GM18873 (cell line): ENCODE measurements at regions not wholly inside any gene's neighbourhood (a gene's known extent, or its start where the extent isn't known, plus 50 kb on each side); places are given as distances from the start of the nearest gene placed in this dataset.

Experiments
- ATAC-seq: cut with Tn5 transposase; IDR thresholded peaks from one replicate; pipeline ENCODE4 v1.9.1; 2021; ENCODE audit warnings: mild to moderate bottlenecking, moderate library complexity, moderate number of reproducible peaks; ENCODE audit not compliant: unreplicated experiment, low FRiP score

GRCh38 chr4:115332078-115332477, 218.7 kb upstream of the NDST4 start:
- ATAC-seq: no peak

- ATAC-seq: no peak
Measured at GRCh38 chr4:115331241-115331640, 217.8 kb upstream of the NDST4 start.

GRCh38 chr4:115325836-115326235, 212.4 kb upstream of the NDST4 start:
- no peak for ATAC-seq

GRCh38 chr4:115323106-115323707, 209.8 kb upstream of the NDST4 start:
- no peak for ATAC-seq

- ATAC-seq: no peak
Measured at GRCh38 chr4:115315182-115315581, 201.8 kb upstream of the NDST4 start.

GRCh38 chr4:115310641-115311040, 197.2 kb upstream of the NDST4 start:
- ATAC-seq: no peak

GRCh38 chr4:115294717-115295116, 181.3 kb upstream of the NDST4 start:
- no peak for ATAC-seq

DNA sequence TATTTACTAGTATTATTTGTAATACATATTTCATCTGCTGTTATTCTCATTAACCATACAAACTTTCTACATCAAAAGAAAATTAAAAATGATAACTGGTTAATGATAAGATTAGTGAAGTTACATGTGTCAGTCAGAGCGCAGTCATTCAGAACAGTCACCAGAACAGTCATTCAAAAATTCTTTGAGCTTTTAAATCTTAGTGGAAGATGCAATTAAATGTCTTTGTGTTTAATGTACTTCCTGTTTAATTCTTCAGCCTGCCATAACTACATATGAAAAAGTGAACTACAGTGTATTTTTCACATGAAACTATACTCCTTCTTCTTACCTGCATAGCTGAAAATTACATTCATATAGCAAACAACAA, 179.7 kb upstream of the NDST4 start:
- ATAC-seq: no peak

DNA sequence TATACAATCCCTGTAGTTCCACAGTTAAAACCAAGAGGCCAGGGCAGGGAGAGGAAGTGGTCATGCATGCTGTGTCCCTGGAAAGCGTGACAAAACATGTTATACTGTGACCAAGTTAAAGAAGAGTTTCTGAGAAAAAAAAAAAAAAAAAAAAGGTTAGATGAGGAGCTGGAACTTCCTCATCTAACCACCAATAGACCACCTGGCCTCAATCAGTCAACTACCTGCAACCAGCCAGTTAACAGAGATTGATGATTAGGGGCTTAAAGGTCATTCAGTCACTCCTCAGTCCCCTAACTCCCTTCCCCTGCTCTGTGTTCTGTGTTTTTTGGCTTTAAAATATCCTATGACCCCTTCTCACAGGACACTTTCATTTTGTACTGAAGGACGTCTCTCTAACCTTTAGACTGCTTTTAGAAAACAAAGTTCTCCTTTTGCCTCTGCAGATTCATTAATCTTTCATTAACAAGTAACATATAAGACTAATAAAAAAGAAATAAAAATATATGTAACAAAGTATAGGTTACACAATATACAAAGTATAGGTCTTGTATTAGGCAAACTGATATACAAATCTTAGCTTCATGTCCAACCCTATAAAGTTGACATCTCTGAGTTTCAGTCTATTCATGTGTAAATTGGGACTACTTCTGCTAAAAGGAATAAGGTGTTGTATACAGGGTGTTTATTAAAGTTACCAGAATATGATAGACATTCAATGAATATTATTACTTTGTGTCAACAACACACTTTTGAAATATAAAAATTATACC, 179.1 kb upstream of the NDST4 start:
- no peak for ATAC-seq

- ATAC-seq: no peak
Measured at GRCh38 chr4:115287426-115287825, 174.0 kb upstream of the NDST4 start.

DNA sequence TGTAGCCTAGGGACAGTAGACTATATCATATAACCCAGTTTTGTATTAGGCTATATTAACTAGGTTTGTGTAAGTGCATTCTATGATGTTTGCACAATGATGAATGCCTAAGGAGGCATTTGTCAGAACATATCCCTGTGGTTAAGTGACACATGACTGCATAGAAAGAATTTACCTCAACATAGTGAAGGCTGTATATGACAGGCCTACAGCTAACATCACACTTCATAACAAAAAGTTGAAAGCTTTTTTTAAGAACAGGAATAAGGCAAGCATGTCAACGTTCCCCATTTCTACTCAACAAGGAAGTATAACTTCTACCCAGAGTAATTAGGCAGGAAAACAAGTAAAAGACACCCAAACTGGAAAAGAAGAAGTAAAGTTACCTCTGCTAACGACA, 165.9 kb upstream of the NDST4 start:
- ATAC-seq: no peak

- ATAC-seq: no peak
Measured at GRCh38 chr4:115278830-115279229, 165.4 kb upstream of the NDST4 start.

DNA sequence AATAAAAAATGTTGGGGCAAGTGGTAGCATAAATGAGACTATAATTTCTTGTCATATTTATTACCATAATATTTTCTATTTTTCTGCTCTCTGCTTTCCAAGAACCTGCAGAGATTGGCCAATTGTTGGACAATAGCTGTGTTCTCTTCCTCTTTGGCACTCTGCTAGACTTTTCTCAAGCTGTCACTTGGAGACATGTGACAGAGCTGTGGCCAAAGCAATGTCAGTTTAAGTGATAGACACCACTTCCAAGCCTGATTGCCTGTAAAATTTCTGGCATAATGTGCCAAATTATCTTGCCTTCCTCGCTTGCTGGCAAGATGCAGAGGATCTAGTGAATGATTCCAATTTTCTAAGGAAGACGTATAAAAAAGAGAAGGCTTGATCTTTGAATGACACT, 162.2 kb upstream of the NDST4 start:
- ATAC-seq: no peak

- ATAC-seq: peak; percentile 59
Measured at GRCh38 chr4:115274545-115274944, 161.1 kb upstream of the NDST4 start.

GRCh38 chr4:115272594-115272993, 159.2 kb upstream of the NDST4 start:
- no peak for ATAC-seq

GRCh38 chr4:115272185-115272584, 158.8 kb upstream of the NDST4 start:
- ATAC-seq: no peak

GRCh38 chr4:115260195-115260594, 146.8 kb upstream of the NDST4 start:
- ATAC-seq: no peak

GRCh38 chr4:115259642-115260041, 146.2 kb upstream of the NDST4 start:
- ATAC-seq: no peak

DNA sequence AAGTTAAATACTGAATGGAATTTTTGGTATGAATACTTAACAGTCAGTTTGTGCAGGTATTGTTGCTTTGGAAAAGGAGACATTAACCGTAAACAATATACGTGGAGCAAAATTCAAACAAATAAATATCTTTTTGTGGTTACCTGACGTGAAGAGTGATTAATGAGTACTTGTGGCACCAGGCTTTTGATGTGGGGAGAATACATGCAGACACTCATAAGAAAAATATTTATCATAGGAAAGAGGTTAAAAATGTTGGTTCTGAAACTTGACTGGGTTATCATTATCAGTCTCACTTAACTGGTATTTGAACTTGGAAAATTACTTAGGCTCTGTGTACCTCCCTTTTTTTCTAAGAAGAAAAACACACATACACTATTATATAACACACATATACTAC, 136.4 kb upstream of the NDST4 start:
- ATAC-seq: no peak

GRCh38 chr4:115234405-115235093, 121.1 kb upstream of the NDST4 start:
- peak; percentile 56 for ATAC-seq

DNA sequence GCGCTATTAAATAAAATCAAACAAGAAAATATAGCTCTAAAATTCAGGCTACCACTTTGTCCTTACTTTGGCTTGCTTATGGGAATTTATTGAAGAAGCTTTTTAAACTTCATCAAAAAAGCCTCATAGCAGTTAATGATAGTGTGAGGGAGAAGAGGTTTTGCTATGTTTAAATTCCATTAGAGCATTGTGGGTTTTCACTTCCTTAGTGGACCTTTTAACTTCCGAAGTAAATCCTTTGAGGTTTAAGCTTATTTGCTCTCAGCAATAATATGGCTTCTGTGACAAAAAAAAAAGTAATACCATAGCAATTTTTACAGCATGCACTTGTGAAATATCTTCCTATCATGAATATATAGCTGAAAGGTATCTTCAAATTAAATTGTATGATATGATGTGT, 120.2 kb upstream of the NDST4 start:
- ATAC-seq: no peak

DNA sequence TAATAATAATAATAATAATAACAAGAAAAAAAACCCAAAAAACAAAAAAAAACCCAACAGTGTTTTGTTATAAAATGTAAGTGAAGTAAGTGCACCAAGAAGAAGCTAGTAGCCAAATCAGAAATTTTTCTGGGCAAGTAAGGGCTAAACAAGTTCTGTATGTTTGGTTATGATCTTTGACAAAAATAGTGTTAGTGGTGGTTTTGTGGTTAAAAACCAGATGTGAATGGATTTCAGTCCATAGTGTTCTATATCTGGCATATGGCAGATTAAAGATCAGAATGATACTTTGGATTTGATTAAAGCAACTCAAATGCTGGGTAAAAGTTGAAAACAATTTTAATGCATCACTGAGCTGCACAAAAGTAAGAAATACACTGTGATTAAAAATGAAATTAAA, 116.5 kb upstream of the NDST4 start:
- no peak for ATAC-seq
